ENCODE measurements at regions not wholly inside any gene's neighbourhood (a gene's known extent, or its start where the extent isn't known, plus 50 kb on each side); places are given as distances from the start of the nearest gene placed in this dataset.
"Not testable (repeated sequence)": the region's sequence is repeated elsewhere in the genome, so short reads cannot be mapped to it uniquely, and the experiment has no call there.

DNA sequence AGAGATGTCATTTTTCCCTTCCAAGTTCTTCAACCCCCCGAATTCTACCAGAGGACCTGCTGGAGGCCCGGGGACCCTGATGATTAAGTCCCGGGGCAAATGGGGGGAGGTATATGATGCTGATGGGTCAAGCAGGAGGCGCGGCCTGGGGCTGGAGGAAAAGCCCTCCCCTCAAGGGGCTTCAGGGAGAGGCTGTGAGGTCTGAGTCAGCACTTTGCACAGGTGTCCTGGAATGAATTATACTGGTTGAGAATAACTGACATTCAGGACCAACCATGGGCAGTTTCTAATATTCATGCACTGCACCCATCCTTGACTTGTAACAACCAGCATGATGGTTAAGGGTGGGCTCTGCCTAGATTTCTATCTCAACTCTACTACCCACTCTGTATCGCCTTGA, 146.8 kb upstream of the SYT13 start:
- no peak for DNase-seq

DNA sequence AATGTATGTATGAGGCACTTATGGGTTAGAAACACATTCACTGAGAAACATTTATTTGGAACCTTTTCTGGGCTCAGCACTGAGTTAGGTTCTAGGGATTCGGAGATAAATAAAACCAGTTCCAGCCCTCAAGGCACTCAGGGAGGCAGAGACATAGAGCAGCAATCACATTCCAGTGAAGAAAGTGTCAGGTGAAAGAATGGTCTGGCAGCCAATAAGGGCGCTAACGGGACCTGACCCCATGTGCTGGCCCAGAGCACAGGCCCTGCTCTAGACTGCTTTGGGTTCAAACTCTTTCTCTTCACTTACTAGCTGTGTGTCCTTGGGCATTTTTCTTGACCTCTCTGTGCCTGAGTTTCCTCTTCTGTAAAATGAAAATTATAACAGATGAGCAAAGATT, 146.0 kb upstream of the SYT13 start:
- DNase-seq = no peak

DNA sequence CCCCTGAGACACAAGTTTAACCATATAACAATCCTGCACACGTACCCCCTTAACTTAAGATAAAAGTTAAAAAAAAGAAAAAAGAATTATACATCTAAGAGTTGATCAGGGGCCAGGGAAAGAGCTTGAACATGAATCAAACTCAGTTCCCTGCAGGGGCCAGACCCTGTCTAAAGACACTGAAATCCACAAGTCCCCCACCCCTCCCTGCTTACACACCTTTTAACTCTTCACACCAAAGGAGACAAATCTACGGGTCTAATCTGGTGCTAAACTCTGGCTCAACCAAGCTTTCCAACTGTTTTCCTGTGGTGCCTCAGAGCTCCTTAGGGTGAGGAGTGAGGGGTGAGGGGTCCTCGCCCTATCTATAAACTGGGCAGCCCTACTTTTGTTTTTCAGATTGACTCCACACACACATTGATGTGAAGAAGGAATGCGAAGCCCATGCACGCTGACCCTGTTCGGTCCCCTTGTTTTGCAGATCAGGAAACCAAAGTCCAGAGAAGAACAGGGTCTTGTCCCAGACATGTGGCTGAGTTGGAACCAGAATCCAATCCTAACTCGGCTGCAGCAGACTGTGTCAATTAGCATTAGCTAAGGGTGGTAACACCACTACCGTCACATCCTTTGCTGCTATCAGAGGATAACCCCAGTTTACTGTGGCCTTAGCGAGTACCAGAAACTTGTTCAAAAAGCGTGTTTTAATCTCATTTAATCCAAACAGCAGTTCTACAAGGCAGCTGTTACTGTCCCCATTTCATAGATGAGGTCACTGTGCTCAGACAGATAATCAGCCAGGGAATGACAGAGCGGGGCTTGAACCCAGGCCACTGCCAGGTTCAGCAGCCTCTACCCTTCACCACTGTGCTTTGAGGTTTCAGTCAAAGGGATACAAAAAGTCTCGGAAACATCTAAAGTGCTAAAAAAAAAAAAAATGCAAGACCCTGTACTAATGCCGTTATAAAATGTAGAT, 145.2 kb upstream of the SYT13 start:
- no peak for DNase-seq

DNA sequence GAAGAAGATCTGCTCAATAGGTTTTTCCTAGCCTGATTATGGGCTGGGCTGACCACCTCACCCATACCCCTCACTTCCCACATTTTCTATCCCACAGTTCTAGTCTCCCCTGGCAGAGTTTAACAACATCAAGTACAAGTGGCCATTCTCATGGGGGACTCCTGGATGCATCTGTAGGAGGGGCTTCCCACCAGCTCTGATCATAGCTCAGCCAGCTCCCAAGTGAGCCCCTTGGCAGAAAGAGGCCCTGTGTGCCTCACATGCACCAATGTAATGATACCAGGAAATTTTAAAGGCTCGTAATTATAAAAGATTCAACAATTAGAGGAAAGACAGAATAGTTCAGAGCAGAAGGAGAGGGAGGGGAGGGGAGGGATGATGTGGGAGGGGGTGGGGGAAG, 144.2 kb upstream of the SYT13 start:
- DNase-seq = no peak

DNA sequence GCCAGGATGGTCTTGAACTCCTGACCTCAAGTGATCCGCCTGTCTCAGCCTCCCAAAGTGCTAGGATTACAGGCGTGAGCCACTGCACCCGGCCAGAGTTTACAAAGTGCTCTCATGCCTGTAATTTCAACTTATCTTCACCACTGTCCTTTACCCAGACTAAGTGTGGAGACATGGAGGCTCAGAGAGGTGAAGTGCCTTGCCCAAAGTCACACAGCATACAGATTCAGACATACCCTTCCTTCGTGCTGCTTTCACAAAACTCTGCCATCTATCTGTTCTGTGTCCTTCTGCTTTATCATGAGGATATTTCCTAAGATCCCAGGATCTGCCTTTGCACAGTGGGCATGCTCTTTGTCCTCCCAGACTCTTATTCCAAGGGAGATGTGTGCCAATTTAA, 143.6 kb upstream of the SYT13 start:
- DNase-seq = no peak

DNA sequence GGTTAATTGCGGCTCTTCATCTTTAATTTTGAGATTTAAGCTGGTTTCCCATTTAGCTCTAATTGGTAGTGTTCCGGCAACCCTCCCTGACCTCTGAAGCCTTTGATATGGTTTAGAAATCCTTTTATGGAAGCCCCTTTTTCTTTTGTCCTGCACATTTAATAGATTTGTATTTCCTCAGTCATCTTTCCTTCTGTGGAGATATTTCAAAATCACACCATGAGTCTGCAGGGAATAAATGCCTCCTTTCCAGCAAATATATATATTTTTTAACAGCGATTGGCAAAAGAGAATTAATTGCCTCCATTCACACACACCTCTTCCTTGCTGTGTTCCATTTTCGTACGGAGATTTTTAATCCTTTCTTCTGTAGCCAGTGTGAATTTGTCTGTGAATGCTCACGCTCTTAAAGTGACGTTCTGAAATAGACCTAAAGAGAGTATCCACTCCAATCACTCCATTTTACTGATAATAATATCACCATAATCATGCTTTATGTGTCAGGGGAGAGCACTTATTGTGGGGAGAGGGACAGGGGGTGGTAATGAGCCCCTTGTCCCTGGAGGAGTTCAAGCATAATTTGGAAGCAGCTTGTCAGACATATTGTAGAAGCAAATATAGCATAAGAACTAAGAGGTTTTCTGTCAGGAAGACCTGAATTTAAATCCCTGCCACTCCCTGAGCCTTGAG, 142.5 kb upstream of the SYT13 start:
- DNase-seq = peak; percentile 62

DNA sequence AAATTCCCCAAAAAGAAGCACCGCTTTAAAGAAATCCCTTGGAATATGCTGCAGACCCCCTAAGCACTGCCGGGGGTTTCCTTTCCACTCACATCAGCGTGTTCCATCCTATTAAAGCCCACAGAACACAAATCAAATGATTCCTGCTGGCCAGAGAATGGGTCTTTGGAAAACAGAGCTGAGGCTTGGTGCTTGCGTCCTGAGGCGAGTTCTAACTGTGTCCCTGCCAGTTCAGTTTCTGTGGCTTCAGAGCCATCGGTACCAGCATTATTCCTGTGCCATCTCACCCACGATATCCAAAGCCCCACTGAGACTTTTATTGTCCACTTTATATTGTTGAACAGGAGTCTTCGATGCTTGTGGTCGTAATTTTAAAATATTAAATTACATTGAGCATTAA, 142.0 kb upstream of the SYT13 start:
- DNase-seq = no peak

DNA sequence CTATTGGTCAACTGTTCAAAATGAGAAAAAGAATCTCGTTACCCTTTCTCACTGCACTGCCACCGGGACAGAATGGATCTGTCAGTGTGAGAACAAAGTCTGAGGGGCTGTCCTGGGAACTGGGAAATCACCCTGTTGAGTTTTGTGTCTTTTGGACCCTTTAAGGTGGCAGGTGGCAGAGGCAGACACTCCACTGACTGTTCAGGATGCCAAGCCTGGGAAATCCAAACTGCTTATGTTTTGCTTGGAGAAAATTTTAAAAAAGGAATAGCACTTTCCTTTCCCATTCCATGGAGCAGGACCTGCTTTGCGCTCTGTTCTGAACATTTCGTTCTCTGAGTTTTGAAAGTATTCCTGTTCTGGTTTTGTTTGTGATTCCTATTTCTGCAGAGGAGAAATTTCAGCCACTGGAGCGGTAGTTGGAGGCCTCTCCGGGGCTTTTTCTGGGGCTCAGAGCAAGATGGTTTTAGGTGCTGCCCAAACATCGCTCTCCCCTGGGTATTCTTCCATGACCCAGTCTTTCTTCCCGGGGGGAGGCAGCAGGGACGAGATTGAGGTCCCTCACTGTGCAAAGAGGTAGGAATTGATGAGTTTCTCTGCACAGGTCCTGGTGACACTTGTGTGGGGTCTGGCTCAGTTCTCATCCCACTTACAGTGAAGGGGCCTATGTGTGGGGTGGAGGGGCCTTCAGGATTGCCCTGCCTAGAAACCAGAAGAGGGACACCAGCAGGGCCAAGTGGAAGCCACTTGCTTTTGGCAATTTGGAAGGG, 138.5 kb upstream of the SYT13 start:
- DNase-seq = no peak

DNA sequence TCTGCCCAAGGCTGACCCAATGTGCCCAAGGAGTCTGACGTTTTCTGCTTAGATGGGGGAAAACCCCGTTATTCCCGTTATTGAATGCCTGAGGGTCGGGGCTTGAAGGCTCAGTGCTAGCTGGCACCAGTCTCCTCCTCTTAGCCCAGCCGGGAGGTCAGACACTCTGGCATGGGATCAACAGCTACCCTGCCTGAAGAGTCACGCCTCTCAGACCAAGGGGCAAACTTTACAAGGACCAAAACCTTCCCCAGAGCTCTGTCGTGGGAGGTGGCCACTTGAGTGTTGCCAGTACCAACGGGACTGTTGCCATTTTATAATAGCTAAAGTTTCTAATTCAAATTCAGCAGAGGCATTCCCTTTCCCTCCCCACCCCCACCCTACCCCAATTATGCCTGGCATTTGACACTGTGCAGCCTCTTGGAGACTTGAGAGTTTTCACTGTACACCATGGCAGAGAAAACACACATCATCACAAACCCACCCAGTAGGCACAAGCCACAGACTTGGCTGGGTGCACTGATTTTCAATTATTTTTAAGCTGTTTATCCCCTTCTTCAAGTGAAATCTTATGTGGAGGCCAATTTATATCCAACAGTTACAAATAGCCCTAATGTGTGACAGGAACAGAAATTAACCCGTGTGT, 137.5 kb upstream of the SYT13 start:
- no peak for DNase-seq

DNA sequence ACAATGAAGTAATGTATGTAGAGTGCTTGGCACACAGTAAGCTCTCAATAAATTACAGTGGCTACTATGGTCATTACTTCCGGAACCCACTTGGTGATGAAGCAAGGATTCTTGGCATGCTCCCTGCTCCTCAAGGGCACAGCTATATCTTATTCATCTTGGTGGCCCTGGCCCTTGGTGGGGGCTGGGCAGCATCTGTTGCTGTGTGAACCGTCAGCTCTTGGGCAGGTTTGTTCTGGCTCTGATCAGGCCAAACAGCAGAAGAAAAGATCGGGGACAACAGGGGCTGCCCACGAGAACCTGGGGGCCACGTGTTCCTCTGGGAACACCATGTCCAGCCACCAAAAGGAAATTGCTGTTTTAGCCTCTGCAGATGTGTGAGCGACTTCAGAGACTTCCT, 136.9 kb upstream of the SYT13 start:
- DNase-seq = no peak

DNA sequence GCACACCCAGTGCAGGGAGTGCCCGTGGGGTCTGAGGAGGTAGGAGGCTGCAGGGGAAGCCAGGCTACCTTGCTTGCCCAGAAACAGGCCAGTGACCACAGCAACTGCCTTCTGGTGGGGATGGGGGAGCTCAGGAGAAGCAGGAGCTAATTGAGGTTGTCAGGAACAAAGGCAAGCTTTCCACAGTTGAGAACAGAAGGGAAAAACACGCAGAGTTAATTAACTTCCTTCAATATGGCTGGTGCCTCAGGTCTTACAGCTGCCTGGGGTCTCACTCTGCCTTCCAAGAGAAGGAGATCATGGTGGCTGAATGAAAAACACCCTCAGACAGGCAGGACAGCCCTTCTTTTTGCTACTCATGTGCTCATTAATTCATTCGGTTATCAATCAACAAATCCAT, 127.9 kb upstream of the SYT13 start:
- DNase-seq = no peak

DNA sequence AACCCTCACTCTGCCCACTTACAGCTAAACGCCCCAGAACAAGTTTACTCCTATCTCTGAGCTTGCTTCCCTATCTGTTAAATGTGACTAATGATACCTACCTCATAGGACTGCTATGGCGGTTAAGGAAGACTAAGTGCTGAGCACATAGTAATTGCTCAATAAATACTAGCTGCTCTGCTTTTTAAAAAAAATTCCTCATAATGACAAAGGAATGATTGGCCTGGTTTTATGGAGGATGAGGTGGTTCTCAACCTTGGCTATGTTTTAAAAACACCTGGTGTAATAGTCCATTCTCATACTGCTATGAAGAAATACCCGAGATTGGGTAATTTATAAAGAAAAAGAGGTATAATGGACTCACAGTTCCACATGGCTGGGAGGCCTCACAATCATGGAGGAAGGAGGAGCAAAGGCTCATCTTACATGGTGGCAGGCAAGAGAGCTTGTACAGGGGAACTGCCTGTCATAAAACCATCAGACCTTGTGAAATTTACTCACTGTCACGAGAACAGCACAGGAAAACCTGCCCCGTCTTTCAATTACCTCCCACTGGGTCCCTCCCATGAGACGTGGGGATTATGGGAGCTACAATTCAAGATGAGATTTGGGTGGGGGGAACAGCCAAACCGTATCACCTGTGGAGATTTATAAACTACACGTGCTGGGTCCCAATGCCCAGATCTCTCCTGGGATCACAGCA, 127.2 kb upstream of the SYT13 start:
- no peak for DNase-seq

DNA sequence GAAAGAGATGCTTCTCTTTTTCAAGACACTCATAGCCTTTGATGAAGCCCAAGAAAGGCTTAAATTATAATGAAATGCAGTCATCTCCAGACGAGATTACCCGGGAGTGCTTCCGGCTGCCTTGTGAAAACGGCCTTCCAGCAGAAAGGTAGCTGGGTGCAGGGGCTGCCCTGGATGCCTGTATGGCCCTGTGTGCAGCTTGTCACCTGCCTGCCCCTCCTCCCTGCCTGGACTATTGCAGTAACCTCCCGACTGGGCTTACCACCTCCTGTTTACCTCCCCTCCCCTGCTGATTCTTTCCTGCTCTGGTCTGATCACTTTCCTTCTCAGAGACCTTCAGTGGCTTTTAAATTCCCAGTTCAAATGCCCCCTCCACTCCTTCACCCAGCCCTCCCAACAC, 126.4 kb upstream of the SYT13 start:
- no peak for DNase-seq

DNA sequence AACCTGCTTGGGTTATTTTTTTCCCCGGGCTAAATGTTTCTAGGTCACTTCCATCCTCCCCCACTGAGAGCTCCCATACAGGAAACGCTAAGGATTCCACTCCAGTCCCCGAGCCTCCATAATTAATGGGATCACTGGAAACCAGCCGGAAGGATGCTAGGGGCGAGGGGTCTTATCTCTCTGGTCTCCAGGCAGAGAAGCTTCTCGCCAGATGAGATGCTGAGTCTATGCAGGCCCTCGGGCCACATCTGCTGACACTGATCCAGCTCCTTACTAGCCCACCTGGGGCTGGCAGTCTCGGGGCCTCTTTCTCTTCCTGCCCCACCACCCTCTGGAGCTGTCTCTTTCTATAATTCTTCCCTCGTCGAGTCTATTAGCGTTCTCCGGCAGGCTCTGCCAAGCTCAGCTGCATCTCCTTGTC, 125.9 kb upstream of the SYT13 start:
- no peak for DNase-seq

DNA sequence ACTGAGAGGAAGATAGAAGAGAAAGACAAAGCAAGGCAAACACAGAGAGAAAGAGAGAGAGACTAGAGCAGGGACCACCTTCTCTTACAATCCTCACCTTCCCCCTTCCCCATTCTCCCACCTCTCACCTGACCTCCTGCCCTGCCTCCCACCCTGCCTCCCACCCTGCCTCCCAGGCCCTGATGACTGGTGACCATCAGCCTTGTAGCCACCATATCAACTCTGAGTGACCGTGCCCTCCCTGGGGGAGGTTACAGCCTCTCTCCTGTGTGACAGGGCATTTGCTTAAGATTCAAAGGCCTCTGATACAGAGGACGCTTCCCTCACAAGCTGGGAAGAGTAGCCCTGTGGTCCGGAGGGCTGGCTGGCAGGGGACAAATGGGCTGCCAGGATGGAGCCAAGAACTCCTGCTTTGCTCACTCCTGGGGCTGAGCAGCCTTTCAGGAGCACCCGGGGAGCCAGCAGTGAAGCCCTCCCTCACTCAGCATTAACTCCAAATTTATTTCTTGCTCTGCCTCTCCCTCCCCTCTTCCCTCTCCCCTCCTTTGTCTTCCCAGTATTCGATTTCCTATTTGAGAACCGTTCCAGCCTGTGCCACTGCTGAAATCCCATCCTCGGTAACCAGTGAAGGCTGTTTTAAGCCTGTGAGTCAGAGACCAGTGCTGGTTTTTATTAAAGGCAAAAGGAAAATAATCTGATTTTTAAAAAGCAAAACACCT, 125.2 kb upstream of the SYT13 start:
- DNase-seq = peak; percentile 29

DNA sequence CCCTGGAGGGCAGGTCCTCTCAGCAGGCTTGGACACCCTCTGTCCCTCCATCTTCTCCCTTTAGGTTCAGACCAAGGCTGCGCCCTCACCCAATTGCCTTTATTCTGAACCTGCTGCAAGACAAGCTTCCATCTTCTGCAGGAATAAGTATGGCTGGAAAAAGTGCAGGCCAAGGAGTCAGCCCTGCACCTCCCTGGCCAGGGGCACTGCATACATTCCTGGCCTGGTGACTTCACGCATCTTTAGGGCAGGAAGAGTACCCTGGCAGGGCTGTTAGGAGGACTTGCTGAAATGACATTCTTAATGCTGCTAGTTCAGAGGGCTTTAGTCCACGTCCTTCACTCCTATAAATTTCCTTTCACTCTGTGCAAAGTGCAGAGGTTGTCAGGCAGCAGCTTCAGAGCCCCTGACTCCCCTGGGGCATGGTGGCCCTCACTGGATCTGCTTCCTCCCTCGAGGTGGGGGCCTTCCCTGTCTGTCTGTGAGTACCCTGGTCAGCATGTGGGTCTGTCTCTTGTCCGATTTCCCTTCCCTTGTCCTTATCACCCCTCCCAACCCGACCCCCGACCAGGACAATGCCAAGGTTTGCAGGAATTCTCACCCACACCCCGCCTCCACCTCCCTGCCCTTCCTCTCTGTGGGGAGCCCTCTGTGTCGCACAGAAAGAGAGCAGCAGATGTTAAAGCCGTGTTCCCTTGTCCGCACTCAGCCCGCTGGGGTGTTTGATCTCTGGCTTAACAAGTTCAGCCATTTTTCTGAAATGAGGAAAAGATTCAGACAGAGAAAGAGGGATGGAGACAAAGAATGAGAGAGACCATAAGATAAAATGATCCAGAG, 124.5 kb upstream of the SYT13 start:
- DNase-seq = no peak

DNA sequence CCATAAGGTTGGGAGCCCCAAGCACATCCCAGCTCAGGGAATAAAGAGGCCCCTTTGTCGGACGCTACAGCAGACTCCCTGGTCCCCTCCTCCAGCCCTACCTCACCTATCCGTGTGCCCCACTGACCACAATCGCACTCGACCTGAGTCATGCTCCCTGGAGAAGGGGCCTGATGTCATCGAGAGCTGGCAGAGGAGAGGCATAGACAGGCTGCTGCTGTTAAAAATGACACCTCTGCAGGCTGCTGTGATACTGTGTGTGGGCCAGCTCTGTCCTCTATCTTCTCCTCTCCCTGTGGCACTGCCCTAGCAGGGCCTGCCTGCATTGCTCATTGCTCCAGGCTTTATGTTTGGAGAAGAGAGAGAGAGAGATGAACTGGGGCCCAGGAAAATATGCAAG, 123.4 kb upstream of the SYT13 start:
- DNase-seq = no peak

DNA sequence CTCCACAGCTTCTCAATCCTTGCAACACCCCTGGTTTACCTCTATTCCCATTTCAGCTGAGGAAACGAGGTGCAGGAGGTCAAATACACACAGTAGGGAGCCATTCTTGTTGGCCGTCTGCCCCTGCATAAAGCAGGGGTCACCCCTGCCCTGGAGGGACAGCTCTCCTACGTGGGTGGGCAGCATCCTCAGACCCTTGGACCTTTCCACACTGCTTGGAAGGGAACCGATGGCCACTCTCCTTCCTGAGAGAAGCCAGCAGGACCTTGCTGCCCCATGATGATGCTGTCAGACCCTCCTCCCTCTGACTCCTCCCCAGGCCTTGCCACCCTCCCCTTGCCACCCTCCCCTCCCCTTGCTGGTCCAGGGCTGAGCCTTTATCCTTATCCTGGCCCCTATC, 121.1 kb upstream of the SYT13 start:
- DNase-seq = no peak

DNA sequence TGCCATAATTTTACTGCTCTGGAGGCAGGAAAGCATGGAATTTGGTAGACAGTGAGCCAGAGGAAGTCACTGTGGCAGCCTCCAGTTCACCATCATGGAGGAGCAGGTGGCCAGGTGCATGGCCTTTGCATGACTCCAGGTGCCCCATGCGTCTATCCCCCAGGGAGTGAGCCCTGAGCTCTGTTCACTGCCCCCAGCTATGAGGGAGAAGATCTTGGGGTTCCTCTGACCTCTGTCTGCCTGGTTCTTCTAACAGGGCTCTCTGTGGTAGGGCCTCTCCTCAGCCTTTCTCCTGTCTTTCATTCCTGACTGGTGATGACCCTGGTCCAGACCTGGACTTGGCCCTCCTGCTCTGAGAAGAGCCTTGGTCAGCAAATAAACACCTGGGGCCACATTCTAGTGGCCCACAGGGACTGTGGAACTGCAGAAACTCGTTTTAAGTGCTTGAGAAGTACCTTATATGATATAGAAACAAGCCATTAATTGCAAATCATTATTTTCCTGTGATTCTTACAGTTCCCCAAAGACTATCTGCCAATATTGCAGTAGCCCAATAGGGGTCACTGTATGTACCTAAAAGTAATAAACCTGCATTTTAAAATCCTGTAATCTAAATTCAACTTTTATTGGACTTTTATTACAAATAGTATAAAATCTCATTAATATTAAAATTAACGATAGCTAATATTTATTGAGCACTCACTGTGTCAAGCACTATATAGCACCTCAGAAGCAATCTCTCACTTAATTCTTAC, 120.0 kb upstream of the SYT13 start:
- DNase-seq = no peak

DNA sequence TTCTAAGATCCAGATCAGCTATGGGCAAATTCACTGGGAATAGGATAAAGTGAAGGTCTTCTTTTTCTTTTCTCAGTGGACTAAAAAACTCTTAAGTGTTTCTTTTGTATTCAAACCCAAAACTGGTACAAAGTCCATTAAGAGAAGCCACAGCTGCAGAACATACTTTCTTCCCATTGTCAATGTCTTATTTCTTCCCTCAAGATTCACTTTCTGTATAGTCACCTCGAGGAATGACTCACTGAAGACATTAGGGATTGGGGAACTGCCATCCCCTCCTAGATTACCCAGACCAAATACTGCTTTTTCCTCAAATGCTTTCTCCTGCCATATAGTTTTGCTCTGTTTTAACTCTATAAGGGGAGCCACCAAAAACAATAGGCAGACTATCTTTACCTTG, 117.4 kb upstream of the SYT13 start:
- not testable (repeated sequence) for DNase-seq

All from NCI-H2227 treated with DMSO at 0.1 percent for 48 hours (cell line).